SK-N-SH (cell line): ENCODE measurements at regions not wholly inside any gene's neighbourhood (a gene's known extent, or its start where the extent isn't known, plus 50 kb on each side); places are given as distances from the start of the nearest gene placed in this dataset.
"Not testable (repeated sequence)": the region's sequence is repeated elsewhere in the genome, so short reads cannot be mapped to it uniquely, and the experiment has no call there.

Source experiments
- CTCF ChIA-PET: fragments of 300-600, 350-600 bp; formaldehyde crosslinking; extraction: SDS; loops from one replicate; lab custom pipeline; 2021; lab: Yijun Ruan, JAX
- POLR2A ChIA-PET: fragments of 350-600 bp; sonication (Branson Sonifier 250); formaldehyde crosslinking; extraction: SDS; loops from one replicate; lab custom pipeline; 2020; ENCODE audit warnings: antibody characterized with exemption, inconsistent platforms; lab: Yijun Ruan, JAX
- DNase-seq: peaks from one replicate; pipeline ENCODE4 v3.0.0; 2012
- H2AFZ ChIP-seq: fragments of 200-600 bp; sonication (generic); 2 replicates; pipeline ENCODE4 v1.8.1; 2016; ENCODE audit warnings: antibody characterized with exemption, mild to moderate bottlenecking, low read depth
- H3F3A ChIP-seq: fragments of 200-600 bp; sonication (generic); replicated peaks from 2 replicates; pipeline ENCODE3; 2016; ENCODE audit warnings: antibody characterized with exemption, mild to moderate bottlenecking; ENCODE audit not compliant: insufficient read depth
- H3K27ac ChIP-seq, 2 experiments: fragments of 200-500 bp in 1 of 2; fragments of 200-600 bp in 1 of 2; sonication (Bioruptor generic) in 1 of 2; sonication (generic), shearing (Covaris generic) in 1 of 2; 2 replicates each; pipeline versions ENCODE4 v1.5.1 to v1.6.1; 2014 to 2016; ENCODE audit warnings: low read depth in 2 of 2, inconsistent platforms in 1 of 2, low read length in 1 of 2, mild to moderate bottlenecking in 1 of 2, mixed read lengths in 1 of 2
- H3K27me3 ChIP-seq: fragments of 200-600 bp; sonication (generic), shearing (Covaris generic); 2 replicates; pipeline ENCODE4 v1.6.1; 2016; ENCODE audit warnings: mixed run types; ENCODE audit not compliant: insufficient read depth
- H3K36me3 ChIP-seq, 2 experiments: fragments of 200-500 bp in 1 of 2; fragments of 200-600 bp in 1 of 2; sonication (Bioruptor generic) in 1 of 2; sonication (generic) in 1 of 2; replicated peaks in 1 of 2; 2 replicates each; pipeline versions ENCODE3 to v1.5.1; 2014 to 2016; ENCODE audit warnings: low read length in 1 of 2, mild to moderate bottlenecking in 1 of 2; ENCODE audit not compliant: insufficient read depth in 2 of 2, control insufficient read depth in 1 of 2
- H3K4me1 ChIP-seq, 2 experiments: fragments of 200-500 bp in 1 of 2; fragments of 200-600 bp in 1 of 2; sonication (Bioruptor generic) in 1 of 2; sonication (generic), shearing (Covaris generic) in 1 of 2; 2 replicates each; pipeline versions ENCODE4 v1.5.1 to v1.6.1; 2014 to 2016; ENCODE audit warnings: low read depth in 1 of 2, low read length in 1 of 2, mixed run types in 1 of 2; ENCODE audit not compliant: insufficient read depth in 2 of 2, control insufficient read depth in 1 of 2
- H3K4me2 ChIP-seq: fragments of 200-600 bp; sonication (generic), shearing (Covaris generic); 2 replicates; pipeline ENCODE4 v1.6.1; 2017; ENCODE audit warnings: mixed run types
- H3K4me3 ChIP-seq, 2 experiments: fragments of 200-500 bp in 1 of 2; fragments of 200-600 bp in 1 of 2; sonication (Bioruptor generic) in 1 of 2; sonication (generic), shearing (Covaris generic) in 1 of 2; 2 replicates each; pipeline versions ENCODE4 v1.5.1 to v1.8.1; 2014 to 2016; ENCODE audit warnings: low read depth in 2 of 2, inconsistent platforms in 1 of 2, low read length in 1 of 2, mild to moderate bottlenecking in 1 of 2, mixed read lengths in 1 of 2, moderate library complexity in 1 of 2
- H3K79me2 ChIP-seq: fragments of 200-600 bp; sonication (generic); 2 replicates; pipeline ENCODE4 v1.8.1; 2017; ENCODE audit warnings: mild to moderate bottlenecking; ENCODE audit not compliant: insufficient read depth
- H3K9ac ChIP-seq: fragments of 200-600 bp; sonication (generic); 2 replicates; pipeline ENCODE4 v1.6.1; 2017; ENCODE audit warnings: mixed run types
- H3K9me2 ChIP-seq: fragments of 200-600 bp; sonication (generic); 2 replicates; pipeline ENCODE4 v1.6.1; 2017; ENCODE audit warnings: mixed run types
- H3K9me3 ChIP-seq: fragments of 200-600 bp; sonication (generic); 2 replicates; pipeline ENCODE4 v1.6.1; 2017; ENCODE audit warnings: mixed run types, mild to moderate bottlenecking, moderate library complexity
- H4K20me1 ChIP-seq: fragments of 200-600 bp; sonication (generic); 2 replicates; pipeline ENCODE4 v1.6.1; 2017; ENCODE audit warnings: mild to moderate bottlenecking, mixed run types; ENCODE audit not compliant: insufficient read depth
- CHD2 ChIP-seq: fragments of 150-350 bp; IDR thresholded peaks from 2 replicates; pipeline ENCODE4 v1.6.1; 2018; ENCODE audit warnings: low read length; ENCODE audit not compliant: partially characterized antibody
- ELF1 ChIP-seq: IDR thresholded peaks from 2 replicates; pipeline ENCODE4 v1.4.0; 2012
- EP300 ChIP-seq, 2 experiments: IDR thresholded peaks; 2 replicates each; pipeline versions ENCODE4 v1.4.0 to v1.6.1; 2012; ENCODE audit warnings: borderline replicate concordance in 1 of 2, low read depth in 1 of 2, low read length in 1 of 2
- EZH2phosphoT487 ChIP-seq: fragments of 200-600 bp; sonication (generic); IDR thresholded peaks from 2 replicates; pipeline ENCODE4 v1.6.1; 2017; ENCODE audit warnings: low read depth, mixed run types, mild to moderate bottlenecking, antibody characterized with exemption, moderate library complexity, borderline replicate concordance
- FOSL2 ChIP-seq: IDR thresholded peaks from 2 replicates; pipeline ENCODE4 v1.4.0; 2012; ENCODE audit warnings: low read depth, mild to moderate bottlenecking, moderate library complexity, borderline replicate concordance
- FOXJ3 ChIP-seq: sonication (generic); formaldehyde crosslinking; IDR thresholded peaks from 2 replicates; pipeline ENCODE4 v1.5.1; 2020; ENCODE audit warnings: mild to moderate bottlenecking, missing genetic modification reagents
- IRF3 ChIP-seq: fragments of 150-350 bp; IDR thresholded peaks from 2 replicates; pipeline ENCODE4 v1.6.1; 2016; ENCODE audit warnings: mild to moderate bottlenecking, low read depth, low read length
- MEF2A ChIP-seq: IDR thresholded peaks from 2 replicates; pipeline ENCODE4 v1.4.0; 2012; ENCODE audit warnings: low read depth, borderline replicate concordance
- MXI1 ChIP-seq: IDR thresholded peaks from 2 replicates; pipeline ENCODE4 v1.6.1; 2012; ENCODE audit warnings: mild to moderate bottlenecking, low read depth, low read length, improper control_type of control experiment
- NRF1 ChIP-seq: IDR thresholded peaks from 2 replicates; pipeline ENCODE4 v1.6.1; 2012; ENCODE audit warnings: low read depth, mild to moderate bottlenecking, low read length
- PBX3 ChIP-seq: IDR thresholded peaks from 2 replicates; pipeline ENCODE4; 2012
- POLR2AphosphoS5 ChIP-seq: IDR thresholded peaks from 2 replicates; pipeline ENCODE4 v1.6.1; 2012; ENCODE audit warnings: low read depth, low read length
- RAD21 ChIP-seq: IDR thresholded peaks from 2 replicates; pipeline ENCODE4 v1.6.1; 2012; ENCODE audit warnings: mild to moderate bottlenecking, low read length
- RFX5 ChIP-seq: IDR thresholded peaks from 2 replicates; pipeline ENCODE4 v1.6.1; 2012; ENCODE audit warnings: mild to moderate bottlenecking, improper control_type of control experiment, low read length
- SIN3A ChIP-seq: IDR thresholded peaks from 2 replicates; pipeline ENCODE4 v1.6.1; 2012; ENCODE audit warnings: low read depth, mild to moderate bottlenecking, low read length, moderate library complexity, borderline replicate concordance
- SMC3 ChIP-seq: IDR thresholded peaks from 2 replicates; pipeline ENCODE4 v1.6.1; 2012; ENCODE audit warnings: low read depth, low read length, improper control_type of control experiment
- TAF1 ChIP-seq: IDR thresholded peaks from 2 replicates; pipeline ENCODE4 v1.6.1; 2012; ENCODE audit warnings: low read depth, mild to moderate bottlenecking, low read length, moderate library complexity, borderline replicate concordance
- TEAD4 ChIP-seq: IDR thresholded peaks from 2 replicates; pipeline ENCODE4 v1.4.0; 2012; ENCODE audit warnings: mild to moderate bottlenecking, borderline replicate concordance; ENCODE audit not compliant: insufficient read depth
- ZBTB33 ChIP-seq: IDR thresholded peaks from 2 replicates; pipeline ENCODE4 v1.4.0; 2012; ENCODE audit warnings: low read depth, borderline replicate concordance
- WGBS: methylation state at CpG from one replicate; pipeline ENCODE4 v1.1.6; 2017; ENCODE audit warnings: low lambda C conversion rate; 5-methylcytosine and 5-hydroxymethylcytosine counted together

- Histone ChIP-seq H4K20me1 (no peaks in the 10 kb centered on the region), H3K9me2 (no peaks in the 10 kb centered on the region), H3K4me2 (no peak overlapping the region), H3K9ac (no peak overlapping the region), H2AFZ (no peak overlapping the region), H3K79me2 (no peaks in the 10 kb centered on the region), H3K27me3 (no peaks in the 10 kb centered on the region), H3K36me3 (no peaks in the 10 kb centered on the region), H3K4me3 (no peak overlapping the region), H3K27ac (no peak overlapping the region), H3K4me1 (no peaks in the 10 kb centered on the region), H3K9me3 (no peaks in the 10 kb centered on the region; the same call in 1 of the 2 replicates), H3F3A (no peaks in the 10 kb centered on the region)
- CTCF ChIA-PET: no interaction called here
- 0% methylated on average over 7 of the region's 7 CpGs for WGBS
- no peak for TF ChIP-seq EP300 (IDR thresholded peaks at IDR 0.05; ENCODE audit: borderline replicate concordance in 1 of 2, low read depth in 1 of 2, low read length in 1 of 2)
- TF ChIP-seq NRF1: no peak
- TF ChIP-seq ZBTB33: no peak
- TF ChIP-seq CHD2: no peak
- TF ChIP-seq TEAD4: no peak
- no peak for TF ChIP-seq RFX5
- no peak for TF ChIP-seq FOXJ3 (CRISPR knock-in tag)
- no peak for TF ChIP-seq SIN3A
- TF ChIP-seq ELF1: no peak
- TF ChIP-seq SMC3: no peak
- no peak for TF ChIP-seq IRF3
- no peak for TF ChIP-seq MEF2A
- no peak for TF ChIP-seq EZH2phosphoT487
- TF ChIP-seq PBX3: no peak
- no peak for TF ChIP-seq TAF1
- TF ChIP-seq RAD21: no peak
- TF ChIP-seq POLR2AphosphoS5: no peak
- TF ChIP-seq MXI1: no peak
- TF ChIP-seq FOSL2: no peak
- POLR2A ChIA-PET: no interaction called here
- DNase-seq: no peak
Measured at GRCh38 chrX:143231492-143231891, 205.8 kb downstream of the SPANXN4 start.

GRCh38 chrX:143228600-143228999, 202.9 kb downstream of the SPANXN4 start:
- H3K9me3 ChIP-seq, H3K4me1 ChIP-seq, DNase-seq, H2AFZ ChIP-seq, H3K9me2 ChIP-seq, H3K79me2 ChIP-seq, H3K27ac ChIP-seq, CTCF ChIA-PET, H3K9ac ChIP-seq, H3K4me2 ChIP-seq, H4K20me1 ChIP-seq, H3K36me3 ChIP-seq, POLR2A ChIA-PET, H3F3A ChIP-seq, H3K27me3 ChIP-seq, H3K4me3 ChIP-seq: not testable (repeated sequence)
- 0% methylated on average over 2 of the region's 27 CpGs for WGBS
